Large intestine (tissue), 3 donors: ENCODE measurements at regions not wholly inside any gene's neighbourhood (a gene's known extent, or its start where the extent isn't known, plus 50 kb on each side); places are given as distances from the start of the nearest gene placed in this dataset.
A peak's percentile ranks its signal among the peaks of the same experiment; 100 is the strongest.

Experiments
- DNase-seq, 2 donors: peaks; one replicate each; pipeline versions ENCODE4 v3.0.0 to v3.0.0-alpha.2; 2013
- H3K27ac ChIP-seq: one replicate; pipeline ENCODE4 v1.5.1; 2013; ENCODE audit warnings: low read length
- H3K27me3 ChIP-seq: 2 replicates; pipeline ENCODE4 v1.6.1; 2013; ENCODE audit warnings: low read length; ENCODE audit not compliant: control insufficient read depth, insufficient read depth
- H3K36me3 ChIP-seq: 2 replicates; pipeline ENCODE4 v1.6.1; 2013; ENCODE audit warnings: low read length; ENCODE audit not compliant: control insufficient read depth, insufficient read depth
- H3K4me1 ChIP-seq: one replicate; pipeline ENCODE4 v1.6.1; 2013; ENCODE audit warnings: low read length; ENCODE audit not compliant: control insufficient read depth, insufficient read depth
- H3K4me3 ChIP-seq: one replicate; pipeline ENCODE4 v1.5.1; 2013; ENCODE audit warnings: low read length
- H3K9me3 ChIP-seq: one replicate; pipeline ENCODE4 v1.6.1; 2013; ENCODE audit warnings: mild to moderate bottlenecking, low read depth, low read length, moderate library complexity; ENCODE audit not compliant: control insufficient read depth
- WGBS: methylation state at CpG from one replicate; pipeline ENCODE4 v1.1.5; 2013; ENCODE audit warnings: low lambda C conversion rate; ENCODE audit not compliant: insufficient coverage; 5-methylcytosine and 5-hydroxymethylcytosine counted together

GRCh38 chr6:33907227-33907626 is 103.4 kb upstream of the MLN start:
- Histone ChIP-seq H3K27me3 (no peaks in the 10 kb centered on the region), H3K4me3 (no peak overlapping the region), H3K36me3 (no peaks in the 10 kb centered on the region), H3K27ac (peak overlapping the region; percentile 35), H3K4me1 (peaks cover 45% of the 10 kb centered on the region), H3K9me3 (no peaks in the 10 kb centered on the region)
- DNase-seq, result no peak
- WGBS, result no CpG with 5 or more reads among the region's 5 CpGs

- no peaks in the 10 kb centered on the region for H3K27me3 ChIP-seq
- WGBS, result no CpG with 5 or more reads among the region's 9 CpGs
- H3K36me3 ChIP-seq, result no peaks in the 10 kb centered on the region
- no peak overlapping the region for H3K4me3 ChIP-seq
- H3K4me1 ChIP-seq, result peaks cover 45% of the 10 kb centered on the region
- no peak overlapping the region for H3K27ac ChIP-seq
- H3K9me3 ChIP-seq, result no peaks in the 10 kb centered on the region
- no peak for DNase-seq
Observed at GRCh38 chr6:33906439-33906838, 102.6 kb upstream of the MLN start.

- no peaks in the 10 kb centered on the region for H3K36me3 ChIP-seq
- H3K9me3 ChIP-seq, result no peaks in the 10 kb centered on the region
- no peak for DNase-seq
- H3K27ac ChIP-seq, result no peak overlapping the region
- H3K4me1 ChIP-seq, result peaks cover 45% of the 10 kb centered on the region
- no peak overlapping the region for H3K4me3 ChIP-seq
- H3K27me3 ChIP-seq, result no peaks in the 10 kb centered on the region
- WGBS, result 80% methylated on average over 1 of the region's 8 CpGs
Observed at GRCh38 chr6:33905071-33905609, 101.3 kb upstream of the MLN start.

GRCh38 chr6:33904747-33905065 is 100.9 kb upstream of the MLN start:
- Histone ChIP-seq H3K4me1 (peaks cover 42% of the 10 kb centered on the region), H3K36me3 (no peaks in the 10 kb centered on the region), H3K27ac (no peak overlapping the region), H3K4me3 (no peak overlapping the region), H3K9me3 (no peaks in the 10 kb centered on the region), H3K27me3 (no peaks in the 10 kb centered on the region)
- WGBS, result no CpG with 5 or more reads among the region's 2 CpGs
- no peak for DNase-seq

- H3K27me3 ChIP-seq, result no peaks in the 10 kb centered on the region
- peaks cover 40% of the 10 kb centered on the region for H3K4me1 ChIP-seq
- no peak overlapping the region for H3K27ac ChIP-seq
- H3K9me3 ChIP-seq, result no peaks in the 10 kb centered on the region
- WGBS, result no CpG with 5 or more reads among the region's 14 CpGs
- H3K4me3 ChIP-seq, result no peak overlapping the region
- no peaks in the 10 kb centered on the region for H3K36me3 ChIP-seq
- DNase-seq, result peak; percentile 35 to 61
Observed at GRCh38 chr6:33904050-33904746, 100.4 kb upstream of the MLN start.

- no peaks in the 10 kb centered on the region for H3K36me3 ChIP-seq
- H3K4me1 ChIP-seq, result peaks cover 35% of the 10 kb centered on the region
- no peak overlapping the region for H3K4me3 ChIP-seq
- H3K9me3 ChIP-seq, result no peaks in the 10 kb centered on the region
- no CpG with 5 or more reads among the region's 5 CpGs for WGBS
- no peak for DNase-seq
- H3K27me3 ChIP-seq, result no peaks in the 10 kb centered on the region
- no peak overlapping the region for H3K27ac ChIP-seq
Observed at GRCh38 chr6:33903579-33903978, 99.8 kb upstream of the MLN start.

- WGBS, result 90% methylated on average over 2 of the region's 3 CpGs
- Histone ChIP-seq H3K36me3 (no peaks in the 10 kb centered on the region), H3K9me3 (no peaks in the 10 kb centered on the region), H3K27me3 (no peaks in the 10 kb centered on the region), H3K4me3 (no peak overlapping the region), H3K27ac (no peak overlapping the region), H3K4me1 (peaks cover 29% of the 10 kb centered on the region)
- no peak for DNase-seq
Observed at GRCh38 chr6:33902457-33902853, 98.7 kb upstream of the MLN start.

GRCh38 chr6:33901822-33902456 is 98.1 kb upstream of the MLN start:
- no peaks in the 10 kb centered on the region for H3K27me3 ChIP-seq
- H3K36me3 ChIP-seq, result no peaks in the 10 kb centered on the region
- no peaks in the 10 kb centered on the region for H3K9me3 ChIP-seq
- H3K4me1 ChIP-seq, result peaks cover 29% of the 10 kb centered on the region
- no peak overlapping the region for H3K4me3 ChIP-seq
- 83% methylated on average over 2 of the region's 5 CpGs for WGBS
- DNase-seq, result no peak
- no peak overlapping the region for H3K27ac ChIP-seq

GRCh38 chr6:33898771-33899170 is 95.0 kb upstream of the MLN start:
- peaks cover 15% of the 10 kb centered on the region for H3K4me1 ChIP-seq
- no CpG with 5 or more reads among the region's 3 CpGs for WGBS
- DNase-seq, result no peak

GRCh38 chr6:33897189-33897780 is 93.5 kb upstream of the MLN start:
- H3K4me3 ChIP-seq, result no peak overlapping the region
- H3K9me3 ChIP-seq, result no peaks in the 10 kb centered on the region
- no peak for DNase-seq
- no CpG with 5 or more reads among the region's 2 CpGs for WGBS
- H3K27ac ChIP-seq, result no peak overlapping the region
- peaks cover 15% of the 10 kb centered on the region for H3K4me1 ChIP-seq
- no peaks in the 10 kb centered on the region for H3K36me3 ChIP-seq
- no peaks in the 10 kb centered on the region for H3K27me3 ChIP-seq

More at GRCh38 chr6:33898771-33899170, 95.0 kb upstream of the MLN start:
- Histone ChIP-seq H3K27ac (no peak overlapping the region), H3K36me3 (no peaks in the 10 kb centered on the region), H3K9me3 (no peaks in the 10 kb centered on the region), H3K4me3 (no peak overlapping the region), H3K27me3 (no peaks in the 10 kb centered on the region)
